ENCODE measurements at regions not wholly inside any gene's neighbourhood (a gene's known extent, or its start where the extent isn't known, plus 50 kb on each side); places are given as distances from the start of the nearest gene placed in this dataset.

DNA sequence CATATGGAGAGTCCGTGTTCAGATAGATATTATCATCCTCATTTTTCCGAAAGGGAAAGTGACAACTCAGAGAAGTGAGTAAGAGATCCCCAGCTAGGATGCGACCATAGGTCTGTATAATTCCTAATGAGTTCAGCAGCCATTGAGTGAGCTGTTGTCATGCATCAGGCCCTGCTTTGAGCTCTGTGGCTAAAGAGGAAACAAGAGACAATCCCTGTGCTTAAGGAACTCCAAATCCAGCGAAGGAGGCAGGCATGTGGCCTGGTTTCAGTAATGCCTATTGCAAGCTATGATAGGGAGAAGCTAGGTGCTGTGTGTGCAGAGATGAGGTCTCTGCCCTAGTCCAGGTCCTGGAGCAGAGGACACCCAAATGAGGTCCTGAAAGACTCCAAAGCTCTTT is 192.8 kb downstream of the ACTL7B start:
- Histone ChIP-seq H3K9me3 (peaks cover 0 to 3% of the 10 kb centered on the region in 2 donors), H3K4me1 (ENCODE audit: insufficient read depth) (no peaks in the 10 kb centered on the region), H3K36me3 (no peaks in the 10 kb centered on the region), H3K27me3 (no peaks in the 10 kb centered on the region), H3K27ac (no peak overlapping the region), H3K4me3 (no peak overlapping the region)
- intact Hi-C loops (cut with DNase I): no loop called here
- TF ChIP-seq, protein P1, sequence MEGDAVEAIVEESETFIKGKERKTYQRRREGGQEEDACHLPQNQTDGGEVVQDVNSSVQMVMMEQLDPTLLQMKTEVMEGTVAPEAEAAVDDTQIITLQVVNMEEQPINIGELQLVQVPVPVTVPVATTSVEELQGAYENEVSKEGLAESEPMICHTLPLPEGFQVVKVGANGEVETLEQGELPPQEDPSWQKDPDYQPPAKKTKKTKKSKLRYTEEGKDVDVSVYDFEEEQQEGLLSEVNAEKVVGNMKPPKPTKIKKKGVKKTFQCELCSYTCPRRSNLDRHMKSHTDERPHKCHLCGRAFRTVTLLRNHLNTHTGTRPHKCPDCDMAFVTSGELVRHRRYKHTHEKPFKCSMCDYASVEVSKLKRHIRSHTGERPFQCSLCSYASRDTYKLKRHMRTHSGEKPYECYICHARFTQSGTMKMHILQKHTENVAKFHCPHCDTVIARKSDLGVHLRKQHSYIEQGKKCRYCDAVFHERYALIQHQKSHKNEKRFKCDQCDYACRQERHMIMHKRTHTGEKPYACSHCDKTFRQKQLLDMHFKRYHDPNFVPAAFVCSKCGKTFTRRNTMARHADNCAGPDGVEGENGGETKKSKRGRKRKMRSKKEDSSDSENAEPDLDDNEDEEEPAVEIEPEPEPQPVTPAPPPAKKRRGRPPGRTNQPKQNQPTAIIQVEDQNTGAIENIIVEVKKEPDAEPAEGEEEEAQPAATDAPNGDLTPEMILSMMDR (IDR thresholded peaks at IDR 0.05): no peak
- no peak for TF ChIP-seq EP300 (IDR thresholded peaks at IDR 0.05)
- no peak for TF ChIP-seq POLR2A (IDR thresholded peaks at IDR 0.05)
- no peak for DNase-seq
- 86 to 89% (median 87%) methylated on average over 4 of the region's 4 CpGs for WGBS, 3 donors

DNA sequence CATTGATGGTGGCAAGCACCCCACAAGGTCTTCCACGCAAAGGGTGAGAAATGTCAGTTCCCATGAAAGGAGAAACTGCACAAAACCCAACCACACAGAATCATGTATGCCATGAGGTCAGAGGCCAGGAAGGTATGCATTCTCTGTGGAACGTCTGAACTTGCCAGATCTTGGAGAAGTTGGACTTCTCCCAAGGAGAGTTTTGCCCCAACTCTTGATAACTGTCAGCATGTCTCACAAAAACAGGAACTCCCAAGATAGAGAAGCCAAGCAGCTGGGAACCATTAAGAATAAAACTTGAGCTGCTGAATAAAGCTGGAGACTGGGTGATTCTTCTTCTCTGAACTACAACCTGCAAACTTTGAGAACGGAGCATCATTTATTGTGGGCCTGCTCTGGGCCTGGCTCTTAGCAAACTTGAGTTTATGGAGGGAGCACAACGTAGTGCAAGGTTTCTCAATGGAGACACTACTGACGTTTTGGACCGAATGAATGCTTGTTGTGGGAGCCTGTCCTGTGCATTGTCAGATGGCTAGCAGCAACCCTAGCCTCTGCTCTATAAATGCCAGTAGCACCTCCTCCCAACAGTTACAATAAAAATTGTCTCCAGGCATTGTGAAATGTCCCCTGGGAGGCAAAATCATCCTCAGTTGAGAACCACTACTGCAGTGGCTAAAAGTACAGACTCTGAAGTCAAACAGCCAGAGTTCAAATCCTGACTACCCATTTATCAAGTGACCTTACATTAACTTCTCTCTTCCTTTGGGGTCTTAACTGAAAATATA is 193.5 kb downstream of the ACTL7B start:
- peaks cover 0 to 3% of the 10 kb centered on the region in 2 donors for H3K9me3 ChIP-seq
- H3K4me3 ChIP-seq: no peak overlapping the region
- TF ChIP-seq EP300 (IDR thresholded peaks at IDR 0.05): no peak
- no peak for DNase-seq
- intact Hi-C loops (cut with DNase I): no loop called here
- 70 to 77% (median 75%) methylated on average over 6 of the region's 6 CpGs for whole genome bisulfite sequencing, 3 donors
- no peaks in the 10 kb centered on the region for H3K36me3 ChIP-seq
- H3K27me3 ChIP-seq: no peaks in the 10 kb centered on the region
- H3K27ac ChIP-seq: no peak overlapping the region
- no peaks in the 10 kb centered on the region for H3K4me1 ChIP-seq (ENCODE audit: insufficient read depth)

DNA sequence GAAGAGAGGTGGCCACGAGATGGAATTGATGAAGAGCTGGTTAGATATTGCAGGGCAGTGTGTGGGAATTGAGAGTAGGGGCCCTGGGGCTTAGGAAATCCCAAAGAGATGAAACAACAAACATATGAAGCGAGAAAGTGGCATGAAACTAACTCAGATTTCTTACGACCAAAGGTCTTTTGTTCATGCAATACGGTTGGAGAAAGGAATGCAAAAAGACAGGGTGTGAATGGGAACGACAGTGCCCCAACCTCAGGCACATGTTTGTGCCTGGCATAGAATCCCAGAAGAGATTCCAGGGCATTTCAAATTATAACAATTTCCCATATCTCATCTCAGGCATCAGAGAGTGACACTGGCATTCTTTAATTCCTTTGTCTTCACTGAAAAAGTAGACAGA is 199.2 kb downstream of the ACTL7B start:
- Histone ChIP-seq H3K27ac (no peak overlapping the region), H3K36me3 (no peaks in the 10 kb centered on the region), H3K9me3 (peaks cover 0 to 3% of the 10 kb centered on the region in 2 donors), H3K4me1 (ENCODE audit: insufficient read depth) (no peaks in the 10 kb centered on the region), H3K4me3 (no peak overlapping the region), H3K27me3 (no peaks in the 10 kb centered on the region)
- TF ChIP-seq POLR2A (IDR thresholded peaks at IDR 0.05) (no peak), EP300 (IDR thresholded peaks at IDR 0.05) (no peak)
- TF ChIP-seq, protein P1 (IDR thresholded peaks at IDR 0.05): no peak
- intact Hi-C loops (cut with DNase I): no loop called here
- DNase-seq: no peak
- 75 to 78% (median 75%) methylated on average over 5 of the region's 5 CpGs for WGBS, 3 donors

DNA sequence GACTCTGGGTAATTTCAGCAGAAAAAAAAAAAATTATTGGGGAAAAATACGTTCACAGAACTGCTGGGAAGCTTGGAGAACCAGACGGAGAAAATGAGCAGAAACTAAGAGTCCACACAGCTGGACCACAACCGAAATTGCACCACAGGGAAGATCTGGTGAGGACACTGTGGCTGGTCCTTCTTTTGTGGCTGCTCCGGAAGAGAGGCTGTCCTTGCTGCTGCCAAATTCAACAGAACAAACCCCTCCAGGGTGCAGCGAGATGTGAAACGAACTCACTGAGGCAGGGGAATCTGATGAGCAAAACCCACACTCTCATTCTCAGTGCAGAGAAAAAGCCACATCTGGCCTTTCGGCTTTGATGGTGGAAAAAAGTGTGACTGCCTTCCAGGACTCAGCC is 200.0 kb downstream of the ACTL7B start:
- Histone ChIP-seq H3K27ac (no peak overlapping the region), H3K4me3 (no peak overlapping the region), H3K27me3 (no peaks in the 10 kb centered on the region), H3K9me3 (peaks cover 0 to 3% of the 10 kb centered on the region in 2 donors), H3K4me1 (ENCODE audit: insufficient read depth) (no peaks in the 10 kb centered on the region), H3K36me3 (no peaks in the 10 kb centered on the region)
- TF ChIP-seq, protein P1 (IDR thresholded peaks at IDR 0.05): no peak
- TF ChIP-seq POLR2A (IDR thresholded peaks at IDR 0.05): no peak
- no peak for TF ChIP-seq EP300 (IDR thresholded peaks at IDR 0.05)
- 71 to 78% (median 75%) methylated on average over 7 of the region's 7 CpGs for WGBS, 3 donors
- intact Hi-C loops (cut with DNase I): no loop called here
- DNase-seq: no peak

DNA sequence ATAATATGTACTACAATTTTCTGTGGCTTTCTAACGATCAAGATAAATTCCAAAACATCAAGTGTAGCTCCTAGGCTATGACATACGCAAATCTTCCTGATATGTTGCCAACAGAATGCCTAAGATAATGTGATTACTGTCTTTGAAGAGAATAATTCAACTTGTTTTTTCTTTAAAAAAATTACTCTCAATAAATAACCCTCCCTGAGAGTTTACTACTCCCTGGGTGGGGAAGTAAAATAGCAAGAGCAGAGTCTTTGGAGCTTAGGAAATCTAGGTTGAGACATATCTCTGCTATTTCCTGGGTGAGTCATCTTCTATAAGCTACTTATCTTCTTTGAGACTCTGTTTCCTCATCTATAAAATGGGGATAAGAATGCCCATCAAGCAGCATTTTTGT is 201.2 kb downstream of the ACTL7B start:
- intact Hi-C loops (cut with DNase I): no loop called here
- H3K4me3 ChIP-seq: no peak overlapping the region
- H3K27ac ChIP-seq: no peak overlapping the region
- TF ChIP-seq EP300 (IDR thresholded peaks at IDR 0.05): no peak
- TF ChIP-seq, protein P1 (IDR thresholded peaks at IDR 0.05): no peak
- no peak for TF ChIP-seq POLR2A (IDR thresholded peaks at IDR 0.05)
- no peaks in the 10 kb centered on the region for H3K4me1 ChIP-seq (ENCODE audit: insufficient read depth)
- peaks cover 0 to 2% of the 10 kb centered on the region in 2 donors for H3K9me3 ChIP-seq
- 36 to 57% (median 47%) methylated on average over 2 of the region's 2 CpGs for WGBS, 3 donors
- H3K36me3 ChIP-seq: no peaks in the 10 kb centered on the region
- DNase-seq: no peak
- H3K27me3 ChIP-seq: no peaks in the 10 kb centered on the region
